ENCODE measurements at regions not wholly inside any gene's neighbourhood (a gene's known extent, or its start where the extent isn't known, plus 50 kb on each side); places are given as distances from the start of the nearest gene placed in this dataset.

- H3K79me2 ChIP-seq (ENCODE audit: insufficient read depth, low read length) = no peaks in the 10 kb centered on the region
- no peak overlapping the region for H3K27ac Mint-ChIP-seq
- H2BK12ac ChIP-seq (ENCODE audit: insufficient read length, low read depth, low read length) = no peak overlapping the region
- no peaks in the 10 kb centered on the region for H3K4me1 ChIP-seq (ENCODE audit: insufficient read depth, low read length)
- H3K4me1 Mint-ChIP-seq = peaks cover 6% of the 10 kb centered on the region in 2 experiments; a peak in 2 of 4 replicates
- H3K56ac ChIP-seq (ENCODE audit: insufficient read length, low read depth, low read length) = no peak overlapping the region
- no peak overlapping the region for H3K4me3 Mint-ChIP-seq
- no peak overlapping the region for H4K5ac ChIP-seq (ENCODE audit: insufficient read length, low read depth, low read length)
- H3T11ph ChIP-seq (ENCODE audit: low read length) = no peak overlapping the region
- no peak overlapping the region for H2BK20ac ChIP-seq (ENCODE audit: low read depth, low read length, poor library complexity, severe bottlenecking)
- no peaks in the 10 kb centered on the region for H3K9me3 ChIP-seq (ENCODE audit: control insufficient read depth, low read depth, low read length)
- no peak overlapping the region for H4K8ac ChIP-seq (replicated peaks; ENCODE audit: insufficient read length, low read depth, low read length)
- peaks cover 82% of the 10 kb centered on the region for H3K27me3 Mint-ChIP-seq (ENCODE audit: low read depth)
- no peak overlapping the region for H2BK120ac ChIP-seq (ENCODE audit: low read depth, low read length, poor library complexity, severe bottlenecking)
- no peaks in the 10 kb centered on the region for H3K23me2 ChIP-seq (ENCODE audit: insufficient read length, low read depth, low read length, poor library complexity, severe bottlenecking)
- H3K27ac ChIP-seq (ENCODE audit: insufficient read length, low read depth, low read length) = no peak overlapping the region
- H3K9ac ChIP-seq (ENCODE audit: extremely low read depth, insufficient read length, low read length) = no peak overlapping the region
- H4K20me1 ChIP-seq (ENCODE audit: control insufficient read depth, insufficient read depth, insufficient read length) = no peaks in the 10 kb centered on the region
- H2BK15ac ChIP-seq (ENCODE audit: low read depth, low read length) = no peak overlapping the region
- no peak overlapping the region for H3K4me2 ChIP-seq (ENCODE audit: insufficient read depth, insufficient read length, low read length)
- WGBS (ENCODE audit: extremely low coverage, insufficient read length, low lambda C conversion rate) = no CpG with 5 or more reads among the region's 5 CpGs
- peaks cover 28% of the 10 kb centered on the region for H3K27me3 ChIP-seq (ENCODE audit: insufficient read depth, low read length)
- no peaks in the 10 kb centered on the region for H3K79me1 ChIP-seq (ENCODE audit: insufficient read depth, low read depth, low read length, poor library complexity, severe bottlenecking)
- H3K23ac ChIP-seq (ENCODE audit: insufficient read length, low read depth, low read length) = no peak overlapping the region
- H3K18ac ChIP-seq (ENCODE audit: insufficient read length, low read depth, low read length) = no peak overlapping the region
- H3K14ac ChIP-seq (ENCODE audit: insufficient read depth, low read length) = no peak overlapping the region
- no peaks in the 10 kb centered on the region for H3K36me3 Mint-ChIP-seq (ENCODE audit: insufficient read depth in 1 of 3, low read depth in 3 of 3)
- no peaks in the 10 kb centered on the region; a peak in 1 of 5 replicates for H3K9me3 Mint-ChIP-seq
- no peak for DNase-seq
- H2AFZ ChIP-seq (ENCODE audit: low read length) = no peak overlapping the region
- H2BK5ac ChIP-seq (ENCODE audit: insufficient read length, low read length) = no peak overlapping the region
- no peak overlapping the region for H4K91ac ChIP-seq (ENCODE audit: insufficient read length, low read depth, low read length)
- no peak for TF ChIP-seq CTCF (conservative IDR thresholded peaks at IDR 0.05)
- no peak overlapping the region for H3K4ac ChIP-seq (ENCODE audit: low read depth, low read length)
- H2AK5ac ChIP-seq (ENCODE audit: insufficient read length, low read length) = no peak overlapping the region
Measured at GRCh38 chr2:13826314-13826853, 806.1 kb upstream of the LRATD1 start.
